GM12878 (cell line): ENCODE measurements at regions not wholly inside any gene's neighbourhood (a gene's known extent, or its start where the extent isn't known, plus 50 kb on each side); places are given as distances from the start of the nearest gene placed in this dataset.

Experiments
- ATAC-seq: fragments of 200-7000 bp; cut with Tn5 transposase; 3 replicates; pipeline ENCODE4 v1.9.1; 2020; ENCODE audit warnings: mild to moderate bottlenecking, moderate library complexity
- BruUV-seq: library from RNA; stranded (reverse); fragments of 400-500 nt; replicated peaks from 2 replicates; lab custom pipeline; 2021; lab: Mats Ljungman, UMichigan
- CTCF ChIA-PET: fragments of 300-600 bp; sonication (Branson Sonifier 250); formaldehyde crosslinking; extraction: SDS; loops from one replicate; lab custom pipeline; 2021; ENCODE audit warnings: inconsistent platforms; lab: Yijun Ruan, JAX
- POLR2A ChIA-PET: fragments of 350-600 bp; formaldehyde crosslinking; extraction: SDS; loops from one replicate; lab custom pipeline; 2021; ENCODE audit warnings: inconsistent platforms; lab: Charles Lee
- RAD21 ChIA-PET: fragments of 300-600 bp; sonication (Branson Sonifier 250); formaldehyde crosslinking; loops from one replicate; lab custom pipeline; 2023; ENCODE audit warnings: antibody characterized with exemption; ENCODE audit not compliant: unreplicated experiment; lab: Charles Lee
- SMC1A ChIA-PET: fragments of 300-600 bp; sonication (Branson Sonifier 250); formaldehyde crosslinking; loops from one replicate; lab custom pipeline; 2023; ENCODE audit not compliant: unreplicated experiment, uncharacterized antibody; lab: Charles Lee
- DNase-seq: peaks from one replicate; pipeline ENCODE4 v3.0.0-alpha.2; 2011; ENCODE audit warnings: low read depth, low spot score
- FAIRE-seq: peaks from 3 replicates; lab custom pipeline; 2011; peaks lifted over from hg19 to GRCh38; lab: Jason Lieb, UNC
- H2AFZ ChIP-seq: 2 replicates; pipeline ENCODE4 v1.6.0; 2011; ENCODE audit warnings: low read depth, low read length, control low read depth; ENCODE audit not compliant: control insufficient read depth
- H3K27ac ChIP-seq: 2 replicates; pipeline ENCODE4 v1.5.1; 2011; ENCODE audit warnings: control low read depth; ENCODE audit not compliant: control insufficient read depth, insufficient read depth
- H3K27me3 ChIP-seq, 2 experiments: replicated peaks in 1 of 2; 2 replicates each; pipeline versions ENCODE4 v1.6.0 to v1.6.1; 2011; ENCODE audit warnings: low read length in 1 of 2; ENCODE audit not compliant: control insufficient read depth in 2 of 2, insufficient read depth in 2 of 2
- H3K36me3 ChIP-seq, 2 experiments: 2 replicates each; pipeline ENCODE4 v1.5.1; 2011; ENCODE audit warnings: low read length in 1 of 2; ENCODE audit not compliant: control insufficient read depth in 2 of 2, insufficient read depth in 2 of 2
- H3K4me1 ChIP-seq: 2 replicates; pipeline ENCODE4 v1.6.1; 2011; ENCODE audit warnings: mild to moderate bottlenecking, low read length, moderate library complexity, mixed read lengths; ENCODE audit not compliant: control insufficient read depth, insufficient read depth
- H3K4me2 ChIP-seq: 2 replicates; pipeline ENCODE4 v1.6.0; 2011; ENCODE audit warnings: control low read depth; ENCODE audit not compliant: control insufficient read depth, insufficient read depth
- H3K4me3 ChIP-seq: fragments of 200-600 bp; sonication (generic); 2 replicates; pipeline ENCODE4 v1.5.1; 2016
- H3K79me2 ChIP-seq: 2 replicates; pipeline ENCODE4 v1.6.0; 2011; ENCODE audit warnings: low read length; ENCODE audit not compliant: control insufficient read depth, insufficient read depth
- H3K9ac ChIP-seq: 2 replicates; pipeline ENCODE4 v1.8.0; 2011; ENCODE audit warnings: low read length, control low read depth, mixed read lengths; ENCODE audit not compliant: control insufficient read depth, insufficient read depth
- H3K9me3 ChIP-seq: replicated peaks from 3 replicates; pipeline ENCODE4 v1.5.1; 2011; ENCODE audit warnings: mild to moderate bottlenecking, low read length; ENCODE audit not compliant: control insufficient read depth, insufficient read depth
- H4K20me1 ChIP-seq: 2 replicates; pipeline ENCODE4 v1.6.0; 2011; ENCODE audit not compliant: control insufficient read depth, insufficient read depth
- CHD1 ChIP-seq: IDR thresholded peaks from 2 replicates; pipeline ENCODE4 v1.6.1; 2012; ENCODE audit warnings: low read depth, low read length, improper control_type of control experiment
- CHD2 ChIP-seq: IDR thresholded peaks from 2 replicates; pipeline ENCODE4 v1.6.1; 2011; ENCODE audit warnings: low read depth, low read length, improper control_type of control experiment, borderline replicate concordance
- MTA3 ChIP-seq: IDR thresholded peaks from 2 replicates; pipeline ENCODE4 v1.6.1; 2012; ENCODE audit warnings: low read length, inconsistent platforms, borderline replicate concordance
- NR2C2 ChIP-seq: IDR thresholded peaks from 2 replicates; pipeline ENCODE4 v1.6.1; 2011; ENCODE audit warnings: borderline replicate concordance, low read depth; ENCODE audit not compliant: control insufficient read depth, insufficient read length
- SMC3 ChIP-seq: IDR thresholded peaks from 2 replicates; pipeline ENCODE4 v1.6.1; 2011; ENCODE audit warnings: low read length, improper control_type of control experiment, borderline replicate concordance
- SREBF2 ChIP-seq: IDR thresholded peaks from 2 replicates; pipeline ENCODE4 v1.6.1; 2012; ENCODE audit warnings: mild to moderate bottlenecking, low read length
- STAT3 ChIP-seq: IDR thresholded peaks from 2 replicates; pipeline ENCODE4 v1.6.1; 2011; ENCODE audit warnings: low read depth, low read length, improper control_type of control experiment
- TCF7 ChIP-seq: IDR thresholded peaks from 2 replicates; pipeline ENCODE4 v1.6.1; 2014; ENCODE audit warnings: antibody characterized with exemption, borderline replicate concordance
- WGBS: methylation state at CpG from one replicate; pipeline ENCODE4 v1.1.6; 2016; ENCODE audit warnings: low lambda C conversion rate; ENCODE audit not compliant: insufficient replicate concordance, insufficient coverage; ENCODE audit errors: missing lambda C conversion rate; 5-methylcytosine and 5-hydroxymethylcytosine counted together
- in situ Hi-C: fragments of 300-500 bp; cut with MboI; formaldehyde crosslinking; loops from 9 replicates; pipeline ENCODE4 v1.14.3; 2018; ENCODE audit warnings: mixed read lengths
- intact Hi-C: fragments of 100-400 bp; cut with micrococcal nuclease; formaldehyde crosslinking; loops from one replicate; pipeline ENCODE4 v1.14.2; 2022; ENCODE audit not compliant: unreplicated experiment
- TF ChIP-seq, protein P1 (sequence below): fragments of 450-650 bp; IDR thresholded peaks from 2 replicates; pipeline ENCODE4 v1.6.1; 2017; ENCODE audit warnings: mild to moderate bottlenecking, low read depth, inconsistent platforms; ENCODE audit not compliant: poor library complexity, severe bottlenecking
- TF ChIP-seq, protein P2 (sequence below): fragments of 450-650 bp; IDR thresholded peaks from 2 replicates; pipeline ENCODE4 v1.6.1; 2017; ENCODE audit warnings: mild to moderate bottlenecking

DNA sequence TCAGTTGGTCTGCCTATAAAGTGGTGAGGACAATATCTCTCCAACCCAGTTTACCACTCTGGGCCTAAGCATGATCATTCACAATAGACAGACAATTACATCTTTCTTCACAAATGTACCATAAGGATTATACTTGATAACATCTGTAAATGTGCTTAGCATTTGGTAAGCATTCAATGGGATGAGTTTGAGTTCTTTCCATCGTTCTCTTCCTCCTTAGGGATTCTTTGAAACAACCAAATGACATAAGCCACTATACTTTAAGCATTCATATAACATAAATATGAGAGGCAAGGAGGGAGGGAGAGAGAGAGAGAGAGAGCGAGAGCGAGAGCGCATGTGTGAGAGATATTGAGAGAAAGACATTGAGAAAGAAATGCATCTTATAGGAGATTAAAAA lies 303.3 kb upstream of the CBLB start:
- DNase-seq (no peak), ATAC-seq (no peak), FAIRE-seq (no peak)
- POLR2A ChIA-PET: interaction anchor here (3.2 kb wide), 1 partner anchor 13 kb away, joined by 11 read pairs; no protein-coding TSS in a partner anchor
- H3K9me3 ChIP-seq: peaks cover 10% of the 10 kb centered on the region
- H2AFZ ChIP-seq: peak overlapping the region; percentile 7; the same call in 1 of the 2 replicates
- TF ChIP-seq STAT3: no peak
- H3K4me3 ChIP-seq: no peak overlapping the region
- in situ Hi-C loops: no loop called here
- RAD21 ChIA-PET: interaction anchor here (1.1 to 8.4 kb wide), 3 partner anchors 14 to 335 kb away, joined by 3 to 99 read pairs (median 11); no protein-coding TSS in a partner anchor
- H3K79me2 ChIP-seq: no peaks in the 10 kb centered on the region
- no peak overlapping the region for H3K4me2 ChIP-seq
- no TSS peak for BruUV-seq
- whole genome bisulfite sequencing: 80% methylated on average over 4 of the region's 4 CpGs
- CTCF ChIA-PET: no interaction called here
- peak overlapping the region; percentile 35 for H3K27ac ChIP-seq
- H3K27me3 ChIP-seq: no peaks in the 10 kb centered on the region
- intact Hi-C loops: loop anchor here (1.0 to 2.0 kb wide), 2 partner anchors 131 to 306 kb away; no protein-coding TSS in a partner anchor
- H3K36me3 ChIP-seq: no peaks in the 10 kb centered on the region
- H4K20me1 ChIP-seq: no peaks in the 10 kb centered on the region
- SMC1A ChIA-PET: interaction anchor here (1.7 to 5.2 kb wide), 5 partner anchors 12 to 336 kb away, joined by 4 to 89 read pairs (median 21); no protein-coding TSS in a partner anchor
- H3K9ac ChIP-seq: no peak overlapping the region
- H3K4me1 ChIP-seq: peaks cover 32% of the 10 kb centered on the region

DNA sequence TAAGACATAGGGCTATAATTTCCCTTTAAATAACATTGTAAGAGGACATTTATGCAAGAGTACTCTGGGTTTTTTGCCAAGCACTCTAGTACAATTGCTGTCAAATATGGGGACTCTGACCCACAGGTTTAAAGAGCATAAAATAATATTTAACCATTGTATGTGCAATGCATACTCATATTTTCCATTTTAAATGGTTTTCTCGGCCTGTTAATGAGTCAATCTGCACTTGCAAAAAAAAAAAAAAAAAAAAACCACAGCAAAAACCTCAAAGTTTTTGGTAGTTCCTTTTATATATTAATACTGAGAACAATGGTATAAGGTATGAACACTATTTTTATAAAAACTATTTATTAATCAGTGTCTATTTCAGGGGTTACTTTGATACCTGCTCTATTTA lies 304.0 kb upstream of the CBLB start:
- Histone ChIP-seq H3K36me3 (no peaks in the 10 kb centered on the region), H3K27ac (peak overlapping the region; percentile 50), H3K9ac (no peak overlapping the region), H3K9me3 (peaks cover 10% of the 10 kb centered on the region), H3K79me2 (no peaks in the 10 kb centered on the region), H3K4me3 (no peak overlapping the region), H3K27me3 (no peaks in the 10 kb centered on the region), H4K20me1 (no peaks in the 10 kb centered on the region), H3K4me2 (0 out of 2 replicates have a peak overlapping the region, but pooled peaks have one; percentile 59), H2AFZ (peak overlapping the region; percentile 24; the same call in 1 of the 2 replicates), H3K4me1 (peaks cover 39% of the 10 kb centered on the region)
- intact Hi-C loops: loop anchor here (1.0 to 2.0 kb wide), 2 partner anchors 130 to 306 kb away; no protein-coding TSS in a partner anchor
- FAIRE-seq (no peak), ATAC-seq (peak; percentile 76), DNase-seq (peak; percentile 62)
- ChIA-PET SMC1A (interaction anchor here (0.5 to 5.2 kb wide), 13 partner anchors 12 to 423 kb away, joined by 3 to 89 read pairs (median 4); no protein-coding TSS in a partner anchor), POLR2A (interaction anchor here (0.7 to 3.2 kb wide), 3 partner anchors 11 to 85 kb away, joined by 4 to 11 read pairs (median 10); no protein-coding TSS in a partner anchor), CTCF (interaction anchor here (1.9 kb wide), 1 partner anchor 11 kb away, joined by 10 read pairs; no protein-coding TSS in a partner anchor), RAD21 (interaction anchor here (0.7 to 8.4 kb wide), 9 partner anchors 13 to 344 kb away, joined by 3 to 99 read pairs (median 6); no protein-coding TSS in a partner anchor)
- in situ Hi-C loops: no loop called here
- WGBS: 0% methylated on average over 1 of the region's 1 CpG
- BruUV-seq: no TSS peak
- TF ChIP-seq CHD1 (no peak), SMC3 (no peak), MTA3 (peak; percentile 63; the same call in 1 of the 2 replicates), NR2C2 (no peak), TCF7 (no peak), CHD2 (no peak), SREBF2 (no peak)
- TF ChIP-seq, protein P1, sequence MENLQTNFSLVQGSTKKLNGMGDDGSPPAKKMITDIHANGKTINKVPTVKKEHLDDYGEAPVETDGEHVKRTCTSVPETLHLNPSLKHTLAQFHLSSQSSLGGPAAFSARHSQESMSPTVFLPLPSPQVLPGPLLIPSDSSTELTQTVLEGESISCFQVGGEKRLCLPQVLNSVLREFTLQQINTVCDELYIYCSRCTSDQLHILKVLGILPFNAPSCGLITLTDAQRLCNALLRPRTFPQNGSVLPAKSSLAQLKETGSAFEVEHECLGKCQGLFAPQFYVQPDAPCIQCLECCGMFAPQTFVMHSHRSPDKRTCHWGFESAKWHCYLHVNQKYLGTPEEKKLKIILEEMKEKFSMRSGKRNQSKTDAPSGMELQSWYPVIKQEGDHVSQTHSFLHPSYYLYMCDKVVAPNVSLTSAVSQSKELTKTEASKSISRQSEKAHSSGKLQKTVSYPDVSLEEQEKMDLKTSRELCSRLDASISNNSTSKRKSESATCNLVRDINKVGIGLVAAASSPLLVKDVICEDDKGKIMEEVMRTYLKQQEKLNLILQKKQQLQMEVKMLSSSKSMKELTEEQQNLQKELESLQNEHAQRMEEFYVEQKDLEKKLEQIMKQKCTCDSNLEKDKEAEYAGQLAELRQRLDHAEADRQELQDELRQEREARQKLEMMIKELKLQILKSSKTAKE: peak; percentile 42
- TF ChIP-seq, protein P2, sequence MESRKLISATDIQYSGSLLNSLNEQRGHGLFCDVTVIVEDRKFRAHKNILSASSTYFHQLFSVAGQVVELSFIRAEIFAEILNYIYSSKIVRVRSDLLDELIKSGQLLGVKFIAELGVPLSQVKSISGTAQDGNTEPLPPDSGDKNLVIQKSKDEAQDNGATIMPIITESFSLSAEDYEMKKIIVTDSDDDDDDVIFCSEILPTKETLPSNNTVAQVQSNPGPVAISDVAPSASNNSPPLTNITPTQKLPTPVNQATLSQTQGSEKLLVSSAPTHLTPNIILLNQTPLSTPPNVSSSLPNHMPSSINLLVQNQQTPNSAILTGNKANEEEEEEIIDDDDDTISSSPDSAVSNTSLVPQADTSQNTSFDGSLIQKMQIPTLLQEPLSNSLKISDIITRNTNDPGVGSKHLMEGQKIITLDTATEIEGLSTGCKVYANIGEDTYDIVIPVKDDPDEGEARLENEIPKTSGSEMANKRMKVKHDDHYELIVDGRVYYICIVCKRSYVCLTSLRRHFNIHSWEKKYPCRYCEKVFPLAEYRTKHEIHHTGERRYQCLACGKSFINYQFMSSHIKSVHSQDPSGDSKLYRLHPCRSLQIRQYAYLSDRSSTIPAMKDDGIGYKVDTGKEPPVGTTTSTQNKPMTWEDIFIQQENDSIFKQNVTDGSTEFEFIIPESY: no peak
